HG03066 (cell line): ENCODE measurements at regions not wholly inside any gene's neighbourhood (a gene's known extent, or its start where the extent isn't known, plus 50 kb on each side); places are given as distances from the start of the nearest gene placed in this dataset.

Source experiments
- ATAC-seq: cut with Tn5 transposase; IDR thresholded peaks from one replicate; pipeline ENCODE4 v1.9.1; 2021; ENCODE audit warnings: low read depth; ENCODE audit not compliant: unreplicated experiment

DNA sequence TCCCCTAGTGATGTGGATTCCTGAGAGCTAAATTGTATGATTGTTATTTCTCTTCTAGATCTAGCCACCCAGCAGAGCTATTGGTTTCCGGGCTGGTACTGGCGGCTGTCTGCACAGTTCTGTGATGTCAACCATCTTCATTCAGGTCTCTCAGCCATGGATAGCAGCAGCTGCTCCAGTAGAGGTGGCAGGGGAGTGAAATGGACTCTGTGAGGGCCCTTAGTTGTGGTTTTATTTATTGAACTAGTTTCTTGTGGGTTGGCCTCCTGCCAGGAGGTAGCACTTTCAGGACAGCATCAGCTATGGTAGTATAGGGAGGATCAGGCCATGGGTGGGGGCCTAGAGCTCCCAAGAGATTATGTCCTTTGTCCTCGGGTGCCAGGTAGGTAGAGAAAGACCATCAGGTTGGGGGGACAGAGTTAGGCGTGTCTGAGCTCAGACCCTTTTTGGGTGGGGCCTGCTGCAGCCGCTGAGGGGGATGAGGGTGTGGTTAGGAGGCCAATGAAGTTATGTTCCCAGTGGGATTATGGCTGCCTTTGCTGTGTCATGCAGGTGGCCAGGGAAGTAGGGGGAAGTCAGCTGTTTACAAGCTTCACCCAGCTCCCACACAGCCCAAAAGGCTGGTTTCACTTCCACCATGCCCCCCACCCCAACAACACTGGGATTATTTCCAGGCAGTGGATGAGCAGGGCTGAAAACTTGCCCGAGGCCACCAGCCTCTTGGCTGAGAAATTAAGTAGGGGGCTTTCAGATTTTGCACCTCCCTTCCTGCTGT is 55.1 kb upstream of the RGS4 start:
- no peak for ATAC-seq

- no peak for ATAC-seq
Observed at GRCh38 chr1:163006051-163006834, 62.9 kb upstream of the RGS4 start.

GRCh38 chr1:162997499-162998285 is 71.5 kb upstream of the RGS4 start:
- ATAC-seq, result no peak

DNA sequence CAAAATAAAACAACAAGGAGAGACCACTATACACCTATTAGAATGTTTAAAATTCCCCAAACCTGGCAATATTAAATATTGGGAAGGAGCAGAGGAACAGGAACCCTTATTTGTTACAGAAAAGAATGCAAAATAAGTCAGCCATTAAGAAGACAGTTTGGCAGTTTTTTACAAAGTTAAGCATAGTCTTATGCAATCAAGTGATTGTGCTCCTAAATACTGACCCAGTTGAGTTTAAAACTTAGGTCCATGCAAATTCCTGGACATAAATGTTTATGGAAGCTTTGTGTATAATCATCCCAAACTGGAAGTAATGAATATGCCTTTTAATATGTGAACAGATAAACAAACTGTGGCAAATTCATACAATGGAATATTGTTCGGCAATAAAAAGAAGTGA is 72.9 kb upstream of the RGS4 start:
- no peak for ATAC-seq

GRCh38 chr1:162994921-162995320 is 74.2 kb upstream of the RGS4 start:
- no peak for ATAC-seq

GRCh38 chr1:162993846-162994245 is 75.3 kb upstream of the RGS4 start:
- no peak for ATAC-seq

DNA sequence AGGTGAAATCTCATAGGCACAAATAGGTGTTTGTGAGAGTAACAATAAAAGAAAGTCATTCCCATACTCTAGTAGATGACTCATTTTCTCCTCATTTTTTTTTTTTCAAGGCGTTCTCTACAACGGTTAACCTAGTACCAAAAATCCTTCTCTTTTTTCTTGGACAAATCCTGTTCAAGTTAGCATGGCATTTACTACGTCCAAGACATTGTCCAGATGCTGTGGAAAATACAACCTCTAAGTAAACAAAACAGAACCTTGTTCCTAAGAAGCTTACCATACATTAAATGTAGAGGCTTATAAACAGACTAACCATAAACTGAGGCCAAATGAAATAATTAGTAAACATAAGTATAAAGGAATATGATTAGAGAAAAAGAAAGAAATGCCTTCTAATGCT is 76.2 kb upstream of the RGS4 start:
- no peak for ATAC-seq

DNA sequence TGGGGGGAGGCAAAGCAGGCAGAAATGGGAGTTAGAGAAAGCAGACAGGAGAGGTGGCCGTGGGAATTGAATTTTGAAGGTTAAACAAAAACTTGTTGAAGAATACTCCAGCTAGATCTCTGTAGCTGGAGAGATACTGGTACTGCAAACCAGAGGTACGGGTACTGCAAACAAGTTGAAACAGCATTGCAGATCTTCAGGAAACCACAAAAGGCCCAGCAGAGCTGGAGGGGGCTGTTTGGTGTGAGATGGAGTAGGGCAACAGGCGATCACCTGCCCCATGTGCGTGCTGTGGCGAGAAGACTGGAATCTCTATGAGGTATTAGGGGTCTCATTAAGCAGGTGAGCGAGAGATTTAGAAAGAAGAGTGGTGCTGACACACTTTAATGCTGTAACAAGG is 77.7 kb upstream of the RGS4 start:
- no peak for ATAC-seq

DNA sequence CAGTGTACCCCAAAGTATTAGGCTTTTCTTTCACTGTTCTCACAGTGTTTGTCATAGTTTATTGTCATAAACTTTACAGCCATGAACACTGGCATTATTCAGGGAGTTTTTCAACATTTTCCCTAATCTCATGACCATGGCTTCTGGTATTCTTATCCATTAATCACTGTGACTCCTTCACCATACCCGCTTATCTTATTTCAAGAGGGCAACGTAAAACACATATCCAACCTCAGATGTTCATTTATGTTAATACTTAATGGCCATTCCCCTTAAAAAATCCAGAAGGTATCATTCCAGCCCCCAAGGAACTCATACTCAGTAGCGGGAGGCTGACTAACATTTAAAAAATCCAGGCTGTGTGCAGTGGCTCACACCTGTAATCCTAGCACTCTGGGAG is 78.5 kb upstream of the RGS4 start:
- ATAC-seq, result no peak

- no peak for ATAC-seq
Observed at GRCh38 chr1:162988869-162989268, 80.3 kb upstream of the RGS4 start.

- ATAC-seq, result no peak
Observed at GRCh38 chr1:162987866-162988265, 81.3 kb upstream of the RGS4 start.

- ATAC-seq, result no peak
Observed at GRCh38 chr1:162985816-162986435, 83.2 kb upstream of the RGS4 start.

- no peak for ATAC-seq
Observed at GRCh38 chr1:162984699-162985098, 84.5 kb upstream of the RGS4 start.

GRCh38 chr1:162983671-162984425 is 85.3 kb upstream of the RGS4 start:
- no peak for ATAC-seq

- no peak for ATAC-seq
Observed at GRCh38 chr1:162982364-162982763, 86.8 kb upstream of the RGS4 start.

DNA sequence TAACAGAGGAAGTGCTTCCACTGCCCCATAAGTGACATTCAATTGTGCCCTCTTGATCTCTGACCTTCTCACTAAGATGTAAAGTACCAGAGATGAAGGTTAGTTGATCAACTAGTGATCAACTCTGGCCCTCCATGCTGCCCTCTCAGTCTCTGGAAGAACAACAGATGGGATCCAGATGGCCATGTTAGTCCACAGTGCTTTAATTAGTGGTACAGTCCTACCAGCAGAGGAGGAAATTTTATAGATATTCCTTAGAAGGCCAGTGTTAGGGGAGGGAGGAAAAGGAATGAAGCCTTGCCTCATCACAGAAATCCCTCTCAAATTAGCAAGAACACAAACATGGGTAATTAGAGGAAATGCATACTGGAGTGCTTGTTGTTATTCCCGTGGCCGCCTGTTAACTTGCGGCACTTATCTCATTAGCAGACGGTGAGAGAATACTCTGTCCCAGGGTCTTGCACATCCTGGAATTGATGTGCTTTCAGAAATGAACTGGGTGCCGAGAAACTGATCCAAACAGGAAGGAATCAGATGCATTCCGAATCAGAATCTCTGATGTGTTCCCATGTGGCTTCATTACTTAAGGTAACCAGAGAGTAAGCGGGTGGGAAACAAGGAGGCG is 91.1 kb upstream of the RGS4 start:
- ATAC-seq, result no peak

GRCh38 chr1:162976628-162977027 is 92.5 kb upstream of the RGS4 start:
- ATAC-seq, result no peak

GRCh38 chr1:162974810-162975209 is 94.4 kb upstream of the RGS4 start:
- no peak for ATAC-seq

DNA sequence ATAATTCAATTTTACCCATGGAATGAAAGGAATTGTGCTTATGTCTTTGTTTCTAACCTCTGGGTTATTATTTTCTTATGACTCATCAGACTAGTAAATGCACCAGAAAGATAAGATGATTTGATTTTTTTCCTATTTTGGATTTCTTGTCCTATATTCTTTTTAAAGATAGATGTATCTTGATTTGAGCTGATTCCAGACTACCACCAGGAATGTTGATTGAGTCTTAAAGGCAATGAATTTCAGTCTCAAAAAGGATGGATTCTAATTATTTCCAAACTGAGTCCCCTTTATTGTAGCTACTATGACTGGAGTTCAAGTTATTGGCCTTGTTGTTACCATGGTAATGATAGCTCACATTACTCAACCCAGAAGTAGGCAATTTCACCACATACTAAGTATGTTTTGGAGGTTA is 95.8 kb upstream of the RGS4 start:
- ATAC-seq, result no peak

GRCh38 chr1:162972773-162973172 is 96.4 kb upstream of the RGS4 start:
- no peak for ATAC-seq
